SJCRH30 (cell line): ENCODE measurements at regions not wholly inside any gene's neighbourhood (a gene's known extent, or its start where the extent isn't known, plus 50 kb on each side); places are given as distances from the start of the nearest gene placed in this dataset.
"Not testable (repeated sequence)": the region's sequence is repeated elsewhere in the genome, so short reads cannot be mapped to it uniquely, and the experiment has no call there.

Experiments
- DNase-seq, 2 experiments: peaks; one replicate each; pipeline ENCODE4 v3.0.0-alpha.2; 2015 to 2020
- H3K27ac ChIP-seq: fragments of 250-450 bp; sonication (Bioruptor Pico); 2 replicates; pipeline ENCODE4 v1.5.1; 2020; ENCODE audit warnings: mild to moderate bottlenecking, moderate library complexity
- H3K27me3 ChIP-seq: fragments of 250-450 bp; sonication (Bioruptor Pico); 2 replicates; pipeline ENCODE4 v1.5.1; 2020; ENCODE audit warnings: mild to moderate bottlenecking, moderate library complexity
- H3K36me3 ChIP-seq: fragments of 250-450 bp; sonication (Bioruptor Pico); 2 replicates; pipeline ENCODE4 v1.5.1; 2020; ENCODE audit warnings: mild to moderate bottlenecking, moderate library complexity
- H3K4me1 ChIP-seq: fragments of 250-450 bp; sonication (Bioruptor Pico); 2 replicates; pipeline ENCODE4 v1.5.1; 2020; ENCODE audit warnings: mild to moderate bottlenecking, moderate library complexity
- H3K4me3 ChIP-seq: fragments of 250-450 bp; sonication (Bioruptor Pico); 2 replicates; pipeline ENCODE4 v1.5.1; 2020; ENCODE audit warnings: mild to moderate bottlenecking, moderate library complexity
- H3K9me3 ChIP-seq: fragments of 250-450 bp; sonication (Bioruptor Pico); replicated peaks from 2 replicates; pipeline ENCODE4 v1.5.1; 2020; ENCODE audit warnings: mild to moderate bottlenecking, moderate library complexity

DNA sequence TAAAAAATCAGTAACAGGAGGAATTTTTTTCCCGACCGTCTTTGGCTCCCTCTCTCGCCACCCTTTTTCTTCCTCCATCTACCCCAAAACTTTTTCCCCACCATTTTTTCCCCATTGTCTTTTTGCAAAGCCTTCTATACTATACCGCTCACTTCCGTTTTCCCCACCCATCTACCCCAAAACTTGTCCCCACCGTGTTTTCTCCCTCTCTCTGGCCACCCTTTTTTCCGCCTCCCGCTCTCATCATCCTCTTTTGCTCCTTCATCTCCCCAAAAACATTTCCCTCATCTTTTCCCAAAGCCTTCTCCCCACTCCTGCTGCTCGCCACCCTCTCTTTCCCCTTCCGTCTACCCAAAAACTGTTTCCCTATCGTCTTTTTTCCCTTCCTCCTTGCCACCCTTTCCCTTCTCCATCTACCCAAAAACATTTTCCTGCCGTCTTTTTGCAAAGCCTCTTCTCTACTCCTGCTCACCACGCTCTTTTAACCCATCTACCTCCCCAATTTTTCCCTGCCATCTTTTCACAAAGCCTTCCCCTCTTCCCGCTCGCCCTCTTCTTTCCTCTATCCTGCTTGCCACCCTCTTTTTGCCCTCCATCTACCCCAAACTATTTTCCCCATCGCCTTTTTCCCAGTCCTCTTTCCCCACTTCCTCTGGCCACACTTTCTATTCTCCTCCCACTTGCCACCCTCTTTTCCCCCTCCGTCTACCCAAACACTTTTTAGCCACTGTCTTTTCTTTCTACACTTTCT lies 109.4 kb upstream of the TPTE start:
- H3K4me3 ChIP-seq, DNase-seq, H3K9me3 ChIP-seq, H3K27me3 ChIP-seq, H3K27ac ChIP-seq, H3K4me1 ChIP-seq, H3K36me3 ChIP-seq: not testable (repeated sequence)

DNA sequence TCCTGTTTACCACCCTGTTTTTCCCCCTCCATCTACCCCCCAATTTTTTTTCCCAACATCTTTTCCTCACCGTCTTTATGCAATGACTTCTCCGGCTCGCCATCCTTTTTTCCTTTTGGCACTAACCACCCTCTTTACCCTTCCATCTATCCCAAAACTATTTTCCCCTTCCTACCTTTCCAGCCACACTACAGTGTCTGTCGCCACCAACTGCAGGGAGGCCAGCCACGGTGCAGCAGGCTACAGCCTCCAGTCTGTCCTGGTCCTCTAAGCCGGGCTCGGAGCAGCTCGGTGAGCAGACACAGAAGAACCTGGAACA lies 108.5 kb upstream of the TPTE start:
- H3K27me3 ChIP-seq, H3K9me3 ChIP-seq, H3K4me3 ChIP-seq, H3K27ac ChIP-seq, H3K36me3 ChIP-seq, H3K4me1 ChIP-seq, DNase-seq: not testable (repeated sequence)

DNA sequence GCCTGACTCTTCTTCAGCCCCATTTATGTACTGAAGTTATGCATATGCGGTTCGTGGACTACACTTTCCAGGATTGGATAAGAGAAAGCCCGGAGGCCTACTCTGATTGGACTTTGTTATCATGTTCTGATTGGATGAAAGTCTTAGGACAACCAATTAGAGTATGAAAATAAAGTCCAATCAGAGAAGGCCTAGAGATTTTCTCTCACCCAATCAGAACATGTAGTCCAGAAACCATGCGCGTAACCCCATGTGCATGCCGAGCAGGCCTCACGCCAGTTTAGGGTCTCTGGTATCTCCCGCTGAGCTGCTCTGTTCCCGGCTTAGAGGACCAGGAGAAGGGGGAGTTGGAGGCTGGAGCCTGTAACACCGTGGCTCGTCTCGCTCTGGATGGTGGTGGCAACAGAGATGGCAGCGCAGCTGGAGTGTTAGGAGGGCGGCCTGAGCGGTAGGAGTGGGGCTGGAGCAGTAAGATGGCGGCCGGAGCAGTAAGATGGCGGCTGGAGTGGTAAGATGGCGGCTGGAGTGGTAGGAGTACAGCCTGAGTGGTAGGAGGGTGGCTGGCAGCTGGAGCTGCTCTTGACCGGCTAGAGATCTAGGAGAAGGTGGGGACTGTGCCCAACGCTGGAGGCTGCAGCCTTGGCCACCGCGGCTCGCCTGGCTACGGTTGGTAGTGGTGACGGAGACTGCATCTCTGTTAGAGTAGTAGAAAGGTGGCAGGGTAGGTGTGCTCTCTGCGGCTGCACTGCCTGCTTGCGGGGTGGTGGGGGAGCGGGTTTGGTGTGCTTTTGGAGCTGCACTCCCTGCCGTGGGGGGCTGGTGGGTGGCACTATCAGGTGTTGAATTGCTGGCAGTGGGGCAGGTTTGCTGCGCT lies 107.9 kb upstream of the TPTE start:
- not testable (repeated sequence) for H3K9me3 ChIP-seq, DNase-seq, H3K36me3 ChIP-seq, H3K27ac ChIP-seq, H3K27me3 ChIP-seq, H3K4me1 ChIP-seq
- peak overlapping the region; percentile 17; the same call in 1 of the 2 replicates for H3K4me3 ChIP-seq

DNA sequence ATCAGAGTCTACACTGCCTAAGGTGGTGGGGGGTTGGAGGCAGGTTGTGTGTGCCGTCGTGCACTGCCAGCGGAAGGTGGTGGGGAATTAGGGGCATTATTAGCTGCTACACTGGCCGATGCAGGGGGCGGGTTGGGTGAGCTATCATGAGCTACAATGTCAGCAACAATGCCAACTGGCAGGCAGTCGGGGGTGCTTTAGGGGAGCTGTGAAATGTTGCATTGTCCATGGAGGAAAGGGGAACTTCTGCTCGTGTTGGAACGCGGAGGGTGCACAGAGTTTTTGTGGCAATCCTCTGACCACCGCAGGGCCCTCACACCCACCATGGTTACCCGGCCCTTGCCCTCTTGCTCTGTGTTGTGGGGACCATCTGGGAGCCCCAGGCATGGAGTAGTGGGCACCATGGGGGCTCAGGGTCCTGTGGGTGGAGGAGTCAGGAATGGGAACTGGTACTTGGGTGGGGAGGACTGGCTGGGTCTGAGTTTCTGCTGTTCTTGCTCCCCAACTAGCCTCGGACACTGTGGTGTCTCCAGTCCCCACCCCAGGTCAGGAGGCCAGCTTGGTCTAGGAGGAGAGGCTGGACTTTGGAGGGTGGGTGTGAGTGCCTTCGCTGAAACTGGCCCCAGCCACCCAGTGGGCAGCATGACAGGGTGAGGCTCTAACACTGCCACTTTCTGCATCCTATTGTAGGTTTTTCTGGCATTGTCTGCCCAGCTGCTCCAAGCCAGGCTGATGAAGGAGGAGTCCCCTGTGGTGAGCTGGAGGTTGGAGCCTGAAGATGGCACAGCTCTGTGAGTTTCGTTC lies 107.1 kb upstream of the TPTE start:
- H3K27ac ChIP-seq, H3K36me3 ChIP-seq, H3K4me1 ChIP-seq, H3K4me3 ChIP-seq, H3K9me3 ChIP-seq, H3K27me3 ChIP-seq, DNase-seq: not testable (repeated sequence)

DNA sequence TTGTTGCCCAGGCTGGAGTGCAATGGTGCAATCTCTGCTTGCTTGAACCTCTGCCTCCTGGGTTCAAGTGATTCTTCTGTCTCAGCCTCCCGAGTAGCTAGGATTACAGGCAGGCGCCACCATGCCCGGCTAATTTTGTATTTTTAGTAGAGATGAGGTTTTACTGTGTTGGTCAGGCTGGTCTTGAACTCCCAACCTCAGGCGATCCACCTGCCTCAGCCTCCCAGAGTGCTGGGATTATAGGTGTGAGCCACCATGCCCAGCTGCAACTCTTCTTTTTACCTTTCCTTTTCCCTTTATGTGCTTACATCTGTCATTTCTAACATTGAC lies 106.5 kb upstream of the TPTE start:
- H3K36me3 ChIP-seq, H3K4me3 ChIP-seq, H3K27ac ChIP-seq, DNase-seq, H3K9me3 ChIP-seq, H3K4me1 ChIP-seq, H3K27me3 ChIP-seq: not testable (repeated sequence)

DNA sequence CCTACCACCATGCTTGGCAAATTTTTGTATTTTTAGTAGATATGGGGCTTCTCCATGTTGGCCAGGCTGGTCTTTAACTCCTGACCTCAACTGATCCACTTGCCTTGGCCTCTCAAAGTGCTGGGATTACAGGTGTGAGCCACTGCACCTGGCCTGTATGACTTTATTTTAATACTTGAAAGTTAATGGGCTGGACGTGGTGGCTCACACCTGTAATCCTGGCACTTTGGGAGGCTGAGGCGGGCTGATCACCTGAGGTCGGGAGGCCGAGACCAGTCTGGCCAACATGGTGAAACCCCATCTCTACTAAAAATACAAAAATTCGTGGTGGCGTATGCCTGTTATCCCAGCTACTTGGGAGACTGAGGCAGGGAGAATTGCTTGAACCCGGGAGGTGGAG lies 105.9 kb upstream of the TPTE start:
- H3K4me1 ChIP-seq, DNase-seq, H3K27ac ChIP-seq, H3K9me3 ChIP-seq, H3K36me3 ChIP-seq, H3K4me3 ChIP-seq, H3K27me3 ChIP-seq: not testable (repeated sequence)

DNA sequence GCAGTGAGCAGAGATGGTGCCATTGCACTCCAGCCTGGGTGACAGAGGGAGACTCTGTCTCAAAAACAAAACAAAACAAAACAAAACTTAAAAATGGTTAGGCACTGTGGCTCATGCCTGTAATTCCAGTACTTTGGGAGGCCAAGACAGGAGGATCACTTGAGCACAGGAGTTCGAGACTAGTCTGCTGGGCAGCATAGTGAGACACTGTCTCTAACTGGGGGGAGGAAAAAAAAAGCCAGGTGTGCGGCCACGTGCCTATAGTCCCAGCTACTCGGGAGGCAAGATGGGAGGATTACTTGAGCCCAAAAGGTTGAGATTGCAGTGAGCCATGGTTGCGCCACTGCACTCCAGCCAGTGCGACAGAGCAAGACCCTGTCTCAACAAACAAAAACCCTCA lies 105.5 kb upstream of the TPTE start:
- not testable (repeated sequence) for H3K27ac ChIP-seq, H3K4me1 ChIP-seq, H3K36me3 ChIP-seq, H3K4me3 ChIP-seq, DNase-seq, H3K27me3 ChIP-seq, H3K9me3 ChIP-seq

DNA sequence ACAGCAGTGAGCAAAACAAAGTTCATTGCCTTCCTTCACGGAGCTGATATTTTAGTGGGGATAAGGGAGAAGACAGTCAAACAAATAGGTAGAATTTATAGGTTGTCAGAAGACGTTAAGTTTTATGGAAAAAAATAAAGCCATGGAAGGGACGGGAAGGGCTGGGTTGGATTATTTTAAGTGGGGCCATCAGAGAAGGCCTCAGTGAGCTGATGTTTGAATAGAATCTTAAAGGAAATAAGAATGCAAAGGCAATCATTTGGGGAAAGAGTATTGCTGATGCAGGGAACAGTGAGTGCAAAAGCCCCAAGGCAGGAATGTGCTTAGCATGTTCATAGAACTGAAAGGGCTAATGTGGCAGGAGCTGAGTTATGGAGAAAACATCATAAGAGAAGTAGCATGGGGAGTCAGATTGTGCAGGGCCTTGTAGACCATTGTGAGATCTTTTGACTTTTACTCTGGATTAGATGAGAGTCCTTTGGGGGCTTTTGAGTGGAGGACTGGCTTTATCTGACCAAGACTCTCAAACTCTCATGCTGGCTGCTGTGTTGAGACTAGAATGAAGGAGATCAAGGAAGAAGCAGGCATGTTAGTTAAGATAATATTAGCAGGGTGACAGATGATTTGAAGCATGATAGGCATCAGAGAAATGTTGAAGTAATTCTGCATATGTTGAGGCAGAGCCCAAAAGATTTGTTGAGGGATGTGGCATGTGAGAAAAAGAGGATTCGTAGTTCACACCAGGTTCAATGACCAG lies 104.5 kb upstream of the TPTE start:
- DNase-seq, H3K27me3 ChIP-seq, H3K27ac ChIP-seq, H3K9me3 ChIP-seq, H3K4me3 ChIP-seq, H3K4me1 ChIP-seq, H3K36me3 ChIP-seq: not testable (repeated sequence)

DNA sequence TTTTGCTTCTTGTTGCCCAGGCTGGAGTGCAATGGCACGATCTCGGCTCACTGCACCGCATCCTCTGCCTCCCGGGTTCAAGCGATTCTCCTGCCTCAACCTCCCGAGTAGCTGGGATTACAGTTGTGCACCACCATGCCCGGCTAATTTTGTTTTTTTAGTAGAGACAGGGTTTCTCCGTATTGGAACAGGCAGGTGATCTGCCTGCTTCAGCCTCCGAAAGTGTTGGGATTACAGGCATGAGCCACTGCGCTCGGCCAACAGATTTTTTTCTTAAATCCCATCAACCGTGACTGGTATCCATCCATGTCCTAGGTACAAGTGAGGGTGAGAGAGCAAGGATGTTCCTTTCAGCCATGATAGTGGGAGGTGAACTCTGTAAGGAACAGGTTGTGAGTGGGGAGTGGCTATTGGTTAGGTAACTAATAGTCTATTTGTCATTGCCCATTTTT lies 103.8 kb upstream of the TPTE start:
- H3K27ac ChIP-seq, H3K4me3 ChIP-seq, H3K9me3 ChIP-seq, DNase-seq, H3K27me3 ChIP-seq, H3K36me3 ChIP-seq, H3K4me1 ChIP-seq: not testable (repeated sequence)

DNA sequence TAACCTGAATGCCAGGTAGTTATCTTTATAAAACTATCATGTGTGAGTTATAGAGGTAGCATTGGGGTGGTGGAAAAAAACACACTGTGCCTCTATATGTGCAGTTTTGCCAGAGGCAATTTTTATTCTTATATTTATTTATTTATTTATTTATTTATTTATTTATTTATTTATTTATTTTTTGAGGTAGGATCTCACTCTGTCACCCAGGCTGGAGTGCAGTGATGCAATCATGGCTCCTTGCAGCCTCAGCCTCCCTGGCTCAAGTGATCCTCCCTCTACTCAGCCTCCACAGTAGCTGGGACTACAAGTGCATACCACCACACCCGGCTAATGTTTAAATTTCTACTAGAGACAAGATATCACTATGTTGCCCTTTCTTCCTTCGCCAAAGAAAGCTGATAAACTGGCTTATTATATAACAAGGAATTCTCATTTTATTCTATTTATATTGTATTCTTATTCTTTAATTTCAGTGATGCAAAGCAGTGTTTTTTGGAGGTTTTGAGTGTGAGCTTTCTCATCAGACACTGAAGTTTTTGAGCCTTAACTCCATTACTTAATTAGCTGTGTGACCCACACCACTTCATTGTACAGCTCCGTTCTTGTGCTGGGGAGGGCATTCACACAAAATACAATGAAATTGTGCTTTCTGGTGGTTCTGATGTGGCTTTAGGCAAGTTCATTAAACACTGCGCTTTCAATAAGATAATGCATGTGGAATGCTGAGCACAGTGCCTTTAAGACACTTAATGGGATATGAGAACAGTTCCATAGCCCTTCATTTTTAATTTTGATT lies 102.9 kb upstream of the TPTE start:
- not testable (repeated sequence) for H3K4me1 ChIP-seq, H3K9me3 ChIP-seq, DNase-seq, H3K36me3 ChIP-seq, H3K27ac ChIP-seq, H3K27me3 ChIP-seq, H3K4me3 ChIP-seq

DNA sequence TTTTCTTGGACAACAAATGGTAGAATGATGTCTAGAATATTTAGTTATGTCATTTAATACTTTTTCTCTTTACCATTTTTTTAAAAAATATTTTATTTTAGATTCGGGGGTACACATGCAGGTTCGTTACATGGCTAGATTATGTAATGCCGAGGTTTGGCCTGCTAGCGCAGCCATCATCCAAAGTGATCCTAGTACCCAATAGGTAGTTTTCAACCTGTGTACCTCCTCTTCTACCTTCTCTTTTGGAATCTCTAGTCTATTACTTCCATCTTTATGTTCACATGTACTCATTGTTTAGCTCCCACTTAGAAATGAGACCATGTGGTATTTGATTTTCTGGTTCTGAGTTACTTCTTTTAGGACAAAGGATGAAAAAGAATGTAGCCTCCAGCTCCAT lies 100.2 kb upstream of the TPTE start:
- H3K27ac ChIP-seq, H3K4me3 ChIP-seq, H3K36me3 ChIP-seq, H3K9me3 ChIP-seq, DNase-seq, H3K4me1 ChIP-seq, H3K27me3 ChIP-seq: not testable (repeated sequence)

DNA sequence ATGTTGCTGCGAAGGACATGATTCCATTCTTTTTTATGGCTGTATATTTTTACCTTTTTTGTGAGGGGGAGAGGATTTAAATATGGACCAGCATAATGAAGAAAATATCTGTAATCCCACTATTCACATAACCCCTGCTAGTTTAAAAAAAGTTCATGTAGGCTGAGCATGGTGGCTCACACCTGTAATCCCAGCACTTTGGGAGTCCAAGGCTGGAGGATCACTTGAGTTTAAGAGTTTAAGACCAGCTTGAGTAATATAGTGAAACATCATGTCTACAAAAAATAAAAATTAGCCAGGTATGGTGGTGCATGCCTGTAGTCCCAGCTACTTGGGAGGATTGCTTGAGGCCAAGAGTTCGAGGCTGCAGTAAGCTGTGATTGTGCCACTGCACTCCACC lies 99.8 kb upstream of the TPTE start:
- not testable (repeated sequence) for H3K9me3 ChIP-seq

DNA sequence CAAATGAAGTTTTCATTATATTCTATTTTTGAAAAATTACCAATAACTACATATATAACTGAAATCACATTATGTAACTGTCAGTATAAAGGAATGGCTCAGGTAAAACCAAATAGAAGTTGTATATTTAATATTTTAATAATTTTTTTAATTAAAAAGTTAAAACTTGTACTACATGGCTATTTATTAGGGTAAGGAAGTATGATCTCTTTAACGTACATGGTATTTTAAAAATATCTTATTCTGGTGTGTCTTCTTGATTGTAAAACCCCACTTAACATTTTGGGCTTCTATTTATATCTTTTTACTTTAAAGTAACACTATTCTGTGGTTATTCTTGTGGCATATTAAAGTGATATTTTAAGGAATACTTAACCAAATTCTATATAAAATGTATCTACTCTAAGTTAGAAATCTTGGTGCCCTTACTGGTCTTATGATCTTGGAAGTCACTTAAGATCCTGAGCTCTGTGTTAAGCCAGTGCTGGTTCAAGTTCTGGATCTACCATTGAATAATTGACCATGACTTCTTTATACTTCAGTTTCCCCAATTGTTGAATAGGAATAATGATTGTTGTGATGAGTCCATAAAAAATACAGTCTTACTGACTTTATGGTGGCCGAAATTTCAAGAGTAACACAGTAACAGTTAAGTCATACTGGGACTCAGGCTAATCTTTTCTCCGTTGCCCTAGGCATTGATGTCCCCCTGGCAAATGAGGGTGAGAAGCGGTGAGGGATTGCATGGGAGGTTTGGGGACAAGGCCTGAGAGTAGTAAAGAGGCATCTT lies 97.1 kb upstream of the TPTE start:
- H3K36me3 ChIP-seq, H3K4me1 ChIP-seq, H3K9me3 ChIP-seq, DNase-seq, H3K27me3 ChIP-seq, H3K27ac ChIP-seq, H3K4me3 ChIP-seq: not testable (repeated sequence)

More for the DNA sequence above, 99.8 kb upstream of the TPTE start:
- H3K4me1 ChIP-seq, H3K36me3 ChIP-seq, H3K4me3 ChIP-seq, H3K27me3 ChIP-seq, DNase-seq, H3K27ac ChIP-seq: not testable (repeated sequence)

DNA sequence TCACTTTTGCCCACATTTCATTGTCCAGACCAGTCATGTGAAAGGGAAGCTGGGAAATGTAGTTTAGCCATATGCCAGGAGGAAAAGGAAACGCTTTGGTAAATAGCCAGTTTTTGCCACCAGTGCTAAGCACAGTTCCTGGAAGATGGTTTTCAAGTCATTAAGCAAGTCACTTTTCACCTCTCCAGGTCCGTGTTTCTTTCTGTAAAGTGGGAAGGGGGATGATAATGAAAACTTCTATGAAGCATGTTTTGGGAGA lies 96.6 kb upstream of the TPTE start:
- not testable (repeated sequence) for H3K27ac ChIP-seq, DNase-seq, H3K27me3 ChIP-seq, H3K4me3 ChIP-seq, H3K9me3 ChIP-seq, H3K4me1 ChIP-seq, H3K36me3 ChIP-seq
